ENCODE measurements at regions not wholly inside any gene's neighbourhood (a gene's known extent, or its start where the extent isn't known, plus 50 kb on each side); places are given as distances from the start of the nearest gene placed in this dataset.
A peak's percentile ranks its signal among the peaks of the same experiment; 100 is the strongest.

DNA sequence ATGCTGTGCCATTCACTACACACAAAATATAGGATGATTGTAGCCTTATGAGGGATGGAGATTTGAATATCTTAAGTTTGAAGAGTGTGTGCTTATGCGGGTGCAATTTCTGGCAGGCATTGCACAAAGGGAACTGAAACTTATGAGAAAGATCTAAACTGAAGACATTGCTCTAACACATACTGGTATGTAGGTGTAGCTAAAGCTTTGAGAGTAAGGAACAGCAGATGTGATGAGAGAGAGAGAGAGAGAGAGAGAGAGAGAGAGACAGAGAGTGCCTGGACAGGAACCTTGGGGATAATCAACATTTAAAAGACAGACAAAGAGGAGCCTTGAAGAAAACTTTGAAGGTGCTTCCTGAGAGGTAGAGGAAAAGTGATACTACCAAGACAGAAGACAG, 379.7 kb downstream of the SPRY1 start:
- Histone ChIP-seq H3K9me3 (ENCODE audit: low read length) (no peaks in the 10 kb centered on the region), H3K4me1 (ENCODE audit: insufficient read depth, low read length, poor library complexity, severe bottlenecking) (peaks cover 7% of the 10 kb centered on the region), H3K4me3 (ENCODE audit: low read depth, low read length, poor library complexity, severe bottlenecking) (no peak overlapping the region), H2AFZ (ENCODE audit: low read length) (no peak overlapping the region), H3K27ac (ENCODE audit: low read depth, low read length, poor library complexity, severe bottlenecking) (no peak overlapping the region), H4K20me1 (ENCODE audit: insufficient read depth, low read length) (no peaks in the 10 kb centered on the region), H3K79me2 (ENCODE audit: insufficient read depth, low read depth, low read length) (no peaks in the 10 kb centered on the region), H3K36me3 (ENCODE audit: insufficient read depth, low read length) (no peaks in the 10 kb centered on the region), H3K4me2 (ENCODE audit: low read length) (no peak overlapping the region), H3K9me2 (ENCODE audit: insufficient read depth, low read length) (no peaks in the 10 kb centered on the region)
- DNase-seq (ENCODE audit: low spot score) = peak; percentile 64
- CTCF ChIA-PET (ENCODE audit: unreplicated experiment) = no interaction called here
- intact Hi-C loops (cut with micrococcal nuclease; ENCODE audit: unreplicated experiment) = no loop called here
- no TSS peak for BruUV-seq (replicated peaks)
- TF ChIP-seq, protein P1, sequence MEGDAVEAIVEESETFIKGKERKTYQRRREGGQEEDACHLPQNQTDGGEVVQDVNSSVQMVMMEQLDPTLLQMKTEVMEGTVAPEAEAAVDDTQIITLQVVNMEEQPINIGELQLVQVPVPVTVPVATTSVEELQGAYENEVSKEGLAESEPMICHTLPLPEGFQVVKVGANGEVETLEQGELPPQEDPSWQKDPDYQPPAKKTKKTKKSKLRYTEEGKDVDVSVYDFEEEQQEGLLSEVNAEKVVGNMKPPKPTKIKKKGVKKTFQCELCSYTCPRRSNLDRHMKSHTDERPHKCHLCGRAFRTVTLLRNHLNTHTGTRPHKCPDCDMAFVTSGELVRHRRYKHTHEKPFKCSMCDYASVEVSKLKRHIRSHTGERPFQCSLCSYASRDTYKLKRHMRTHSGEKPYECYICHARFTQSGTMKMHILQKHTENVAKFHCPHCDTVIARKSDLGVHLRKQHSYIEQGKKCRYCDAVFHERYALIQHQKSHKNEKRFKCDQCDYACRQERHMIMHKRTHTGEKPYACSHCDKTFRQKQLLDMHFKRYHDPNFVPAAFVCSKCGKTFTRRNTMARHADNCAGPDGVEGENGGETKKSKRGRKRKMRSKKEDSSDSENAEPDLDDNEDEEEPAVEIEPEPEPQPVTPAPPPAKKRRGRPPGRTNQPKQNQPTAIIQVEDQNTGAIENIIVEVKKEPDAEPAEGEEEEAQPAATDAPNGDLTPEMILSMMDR (conservative IDR thresholded peaks at IDR 0.05; ENCODE audit: low read length) = no peak
- no peak for TF ChIP-seq EZH2phosphoT487 (IDR thresholded peaks at IDR 0.05; ENCODE audit: borderline replicate concordance, low read depth, low read length)
- POLR2A ChIA-PET = interaction anchor here (0.6 kb wide), 1 partner anchor 21 kb away, joined by 3 read pairs; no protein-coding TSS in a partner anchor

DNA sequence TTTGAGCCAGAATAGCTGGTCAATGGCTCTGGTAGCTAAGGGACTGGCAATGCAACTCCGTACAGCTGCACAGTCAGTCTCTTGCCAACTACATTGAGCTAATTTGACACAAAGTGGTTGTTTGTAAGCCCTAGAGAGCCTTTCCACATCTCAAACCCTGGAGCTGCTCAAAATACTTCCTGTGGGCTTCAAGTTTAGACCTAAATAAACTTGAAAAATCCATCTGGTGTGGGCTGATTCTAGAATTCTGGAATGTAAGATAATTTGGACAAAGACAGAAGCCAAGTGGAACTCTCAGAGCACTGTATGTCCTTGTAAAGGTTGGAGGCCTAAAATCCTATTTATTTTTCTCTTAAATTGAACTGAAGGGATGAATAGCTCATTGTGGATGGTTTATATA, 380.8 kb downstream of the SPRY1 start:
- peaks cover 7% of the 10 kb centered on the region for H3K4me1 ChIP-seq (ENCODE audit: insufficient read depth, low read length, poor library complexity, severe bottlenecking)
- H2AFZ ChIP-seq (ENCODE audit: low read length) = no peak overlapping the region
- no peaks in the 10 kb centered on the region for H3K79me2 ChIP-seq (ENCODE audit: insufficient read depth, low read depth, low read length)
- POLR2A ChIA-PET = interaction anchor here (0.7 kb wide), 2 partner anchors 46 to 123 kb away, joined by 3 read pairs; no protein-coding TSS in a partner anchor
- no peak overlapping the region for H3K4me2 ChIP-seq (ENCODE audit: low read length)
- CTCF ChIA-PET (ENCODE audit: unreplicated experiment) = no interaction called here
- no peak for DNase-seq (ENCODE audit: low spot score)
- H3K9me2 ChIP-seq (ENCODE audit: insufficient read depth, low read length) = no peaks in the 10 kb centered on the region
- H4K20me1 ChIP-seq (ENCODE audit: insufficient read depth, low read length) = no peaks in the 10 kb centered on the region
- BruUV-seq (replicated peaks) = no TSS peak
- no peaks in the 10 kb centered on the region for H3K9me3 ChIP-seq (ENCODE audit: low read length)
- H3K36me3 ChIP-seq (ENCODE audit: insufficient read depth, low read length) = no peaks in the 10 kb centered on the region
- no peak overlapping the region for H3K4me3 ChIP-seq (ENCODE audit: low read depth, low read length, poor library complexity, severe bottlenecking)
- H3K27ac ChIP-seq (ENCODE audit: low read depth, low read length, poor library complexity, severe bottlenecking) = no peak overlapping the region
- no peak for TF ChIP-seq EZH2phosphoT487 (IDR thresholded peaks at IDR 0.05; ENCODE audit: borderline replicate concordance, low read depth, low read length)
- TF ChIP-seq, protein P1 (conservative IDR thresholded peaks at IDR 0.05; ENCODE audit: low read length) = no peak
- intact Hi-C loops (cut with micrococcal nuclease; ENCODE audit: unreplicated experiment) = no loop called here

DNA sequence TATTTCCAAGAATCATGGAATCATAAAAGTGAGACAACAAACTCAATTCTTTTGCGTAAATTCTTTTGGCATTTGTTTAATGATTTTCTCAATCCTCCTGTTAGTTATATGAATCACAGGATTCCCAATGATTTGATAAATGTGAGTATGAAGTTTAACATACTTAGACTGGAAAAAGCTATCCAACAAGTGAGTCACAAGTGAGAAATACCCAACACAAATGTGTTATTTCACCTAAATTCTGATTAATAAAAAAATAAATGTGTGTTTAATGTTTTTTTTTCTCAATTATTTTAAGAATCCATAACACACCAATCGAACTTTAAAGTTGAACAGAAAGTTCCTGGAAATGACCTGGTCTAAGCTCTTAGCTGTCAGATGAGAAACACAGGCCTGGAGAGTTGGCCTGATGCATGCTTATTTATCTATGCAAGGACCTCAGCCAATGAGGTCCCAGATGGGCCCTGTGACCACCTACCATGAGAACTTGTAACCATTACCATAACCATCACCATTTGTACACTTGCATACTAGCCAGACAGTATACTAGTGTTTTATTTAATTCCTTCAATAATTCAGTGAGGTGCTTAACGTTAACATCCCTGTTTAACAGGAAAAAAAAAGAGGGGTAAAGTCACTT, 386.7 kb downstream of the SPRY1 start:
- Histone ChIP-seq H3K9me2 (ENCODE audit: insufficient read depth, low read length) (no peaks in the 10 kb centered on the region), H4K20me1 (ENCODE audit: insufficient read depth, low read length) (no peaks in the 10 kb centered on the region), H2AFZ (ENCODE audit: low read length) (no peak overlapping the region), H3K36me3 (ENCODE audit: insufficient read depth, low read length) (no peaks in the 10 kb centered on the region), H3K9me3 (ENCODE audit: low read length) (no peaks in the 10 kb centered on the region), H3K4me1 (ENCODE audit: insufficient read depth, low read length, poor library complexity, severe bottlenecking) (no peaks in the 10 kb centered on the region), H3K4me3 (ENCODE audit: low read depth, low read length, poor library complexity, severe bottlenecking) (no peak overlapping the region), H3K27ac (ENCODE audit: low read depth, low read length, poor library complexity, severe bottlenecking) (no peak overlapping the region), H3K79me2 (ENCODE audit: insufficient read depth, low read depth, low read length) (no peaks in the 10 kb centered on the region), H3K4me2 (ENCODE audit: low read length) (no peak overlapping the region)
- BruUV-seq (replicated peaks) = no TSS peak
- TF ChIP-seq, protein P1 (conservative IDR thresholded peaks at IDR 0.05; ENCODE audit: low read length) = no peak
- TF ChIP-seq EZH2phosphoT487 (IDR thresholded peaks at IDR 0.05; ENCODE audit: borderline replicate concordance, low read depth, low read length) = no peak
- DNase-seq (ENCODE audit: low spot score) = no peak
- ChIA-PET POLR2A (no interaction called here), CTCF (ENCODE audit: unreplicated experiment) (no interaction called here)
- intact Hi-C loops (cut with micrococcal nuclease; ENCODE audit: unreplicated experiment) = no loop called here

All from OCI-LY7 (cell line).